H1 (cell line): ENCODE measurements at regions not wholly inside any gene's neighbourhood (a gene's known extent, or its start where the extent isn't known, plus 50 kb on each side); places are given as distances from the start of the nearest gene placed in this dataset.

ENCODE experiments used
- ATF2 ChIP-seq: IDR thresholded peaks from 2 replicates; pipeline ENCODE4 v1.6.1; 2012; ENCODE audit warnings: low read length, inconsistent platforms
- BACH1 ChIP-seq: IDR thresholded peaks from 2 replicates; pipeline ENCODE4 v1.6.1; 2012; ENCODE audit warnings: low read length, improper control_type of control experiment
- CTCF ChIP-seq, 3 experiments: IDR thresholded peaks; 1 replicate in 2 of 3; 2 replicates in 1 of 3; pipeline versions ENCODE4 v1.5.1 to v1.6.1; 2011; ENCODE audit warnings: low read length in 3 of 3, mild to moderate bottlenecking in 3 of 3, inconsistent platforms in 2 of 3, low read depth in 1 of 3, moderate library complexity in 1 of 3; ENCODE audit not compliant: insufficient read depth in 1 of 3; ENCODE audit errors: control extremely low read depth in 1 of 3
- POLR2A ChIP-seq, 2 experiments: IDR thresholded peaks; 1 replicate in 1 of 2; 2 replicates in 1 of 2; pipeline ENCODE4 v1.6.1; 2011; ENCODE audit warnings: low read depth in 2 of 2, low read length in 2 of 2, mild to moderate bottlenecking in 2 of 2; ENCODE audit errors: control extremely low read depth in 1 of 2
- RFX5 ChIP-seq: IDR thresholded peaks from 2 replicates; pipeline ENCODE4 v1.6.1; 2011; ENCODE audit warnings: low read depth, low read length, improper control_type of control experiment, borderline replicate concordance
- SIN3A ChIP-seq, 2 experiments: IDR thresholded peaks in 1 of 2; conservative IDR thresholded peaks in 1 of 2; 2 replicates each; pipeline ENCODE4 v1.6.1; 2011 to 2012; ENCODE audit warnings: low read length in 2 of 2, improper control_type of control experiment in 1 of 2, low read depth in 1 of 2, mild to moderate bottlenecking in 1 of 2
- TAF1 ChIP-seq: IDR thresholded peaks from 2 replicates; pipeline ENCODE4 v1.6.1; 2011; ENCODE audit warnings: mild to moderate bottlenecking, low read depth, low read length
- TAF7 ChIP-seq: optimal IDR thresholded peaks from 2 replicates; pipeline ENCODE3; 2011; ENCODE audit warnings: low read depth, mild to moderate bottlenecking, inconsistent platforms, low read length, moderate library complexity, borderline replicate concordance
- ZNF274 ChIP-seq: IDR thresholded peaks from 2 replicates; pipeline ENCODE4 v1.7.0; 2012; ENCODE audit warnings: low read length, borderline replicate concordance; ENCODE audit errors: extremely low read depth
- TF ChIP-seq, protein P1 (sequence below): IDR thresholded peaks from 2 replicates; pipeline ENCODE4 v1.6.1; 2011; ENCODE audit warnings: low read length, improper control_type of control experiment

DNA sequence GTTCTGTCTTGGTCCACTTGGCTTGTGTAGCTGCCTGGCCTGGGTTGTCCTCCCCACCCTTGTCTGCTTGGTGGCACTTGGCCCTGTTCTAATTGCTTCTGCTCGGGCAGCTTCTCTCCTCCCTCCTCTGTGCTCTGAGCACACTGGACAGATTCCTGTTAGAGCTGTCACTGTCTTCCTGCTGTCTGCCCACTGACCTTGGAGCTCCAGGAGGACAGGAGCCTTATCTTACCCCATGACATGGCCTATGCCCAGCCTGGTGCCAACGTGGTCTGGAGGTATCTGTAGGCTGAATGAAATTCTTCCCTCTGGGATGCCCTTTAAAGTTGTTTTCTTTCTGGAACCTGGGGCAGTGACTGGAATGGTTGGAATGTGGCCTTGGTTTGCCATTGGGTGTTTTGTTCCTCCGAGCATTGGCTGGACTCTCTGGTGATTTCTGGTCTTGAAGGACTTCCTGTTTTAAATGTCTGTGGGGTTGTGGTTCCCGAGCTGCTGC, 94.1 kb downstream of the FAM43A start:
- TF ChIP-seq, protein P1, sequence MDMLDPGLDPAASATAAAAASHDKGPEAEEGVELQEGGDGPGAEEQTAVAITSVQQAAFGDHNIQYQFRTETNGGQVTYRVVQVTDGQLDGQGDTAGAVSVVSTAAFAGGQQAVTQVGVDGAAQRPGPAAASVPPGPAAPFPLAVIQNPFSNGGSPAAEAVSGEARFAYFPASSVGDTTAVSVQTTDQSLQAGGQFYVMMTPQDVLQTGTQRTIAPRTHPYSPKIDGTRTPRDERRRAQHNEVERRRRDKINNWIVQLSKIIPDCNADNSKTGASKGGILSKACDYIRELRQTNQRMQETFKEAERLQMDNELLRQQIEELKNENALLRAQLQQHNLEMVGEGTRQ: no peak
- TF ChIP-seq RFX5: no peak
- no peak for TF ChIP-seq CTCF (IDR thresholded peaks at IDR 0.05; ENCODE audit: control extremely low read depth in 1 of 3, insufficient read depth in 1 of 3, low read depth in 1 of 3, low read length in 3 of 3)
- TF ChIP-seq TAF1: no peak
- TF ChIP-seq BACH1: no peak
- no peak for TF ChIP-seq TAF7
- TF ChIP-seq ATF2: no peak
- no peak for TF ChIP-seq POLR2A (IDR thresholded peaks at IDR 0.05; ENCODE audit: control extremely low read depth in 1 of 2, low read depth in 2 of 2, low read length in 2 of 2)
- no peak for TF ChIP-seq ZNF274
- no peak for TF ChIP-seq SIN3A (conservative IDR thresholded peaks at IDR 0.05 in 1 of 2, IDR thresholded peaks at IDR 0.05 in 1 of 2; ENCODE audit: low read depth in 1 of 2, low read length in 2 of 2)
